SK-N-SH (cell line): ENCODE measurements at regions not wholly inside any gene's neighbourhood (a gene's known extent, or its start where the extent isn't known, plus 50 kb on each side); places are given as distances from the start of the nearest gene placed in this dataset.

ENCODE experiments used
- CTCF ChIA-PET: fragments of 300-600, 350-600 bp; formaldehyde crosslinking; extraction: SDS; loops from one replicate; lab custom pipeline; 2021; lab: Yijun Ruan, JAX
- POLR2A ChIA-PET: fragments of 350-600 bp; sonication (Branson Sonifier 250); formaldehyde crosslinking; extraction: SDS; loops from one replicate; lab custom pipeline; 2020; ENCODE audit warnings: antibody characterized with exemption, inconsistent platforms; lab: Yijun Ruan, JAX
- DNase-seq: peaks from one replicate; pipeline ENCODE4 v3.0.0; 2012
- H2AFZ ChIP-seq: fragments of 200-600 bp; sonication (generic); 2 replicates; pipeline ENCODE4 v1.8.1; 2016; ENCODE audit warnings: antibody characterized with exemption, mild to moderate bottlenecking, low read depth
- H3F3A ChIP-seq: fragments of 200-600 bp; sonication (generic); replicated peaks from 2 replicates; pipeline ENCODE3; 2016; ENCODE audit warnings: antibody characterized with exemption, mild to moderate bottlenecking; ENCODE audit not compliant: insufficient read depth
- H3K27ac ChIP-seq, 2 experiments: fragments of 200-500 bp in 1 of 2; fragments of 200-600 bp in 1 of 2; sonication (Bioruptor generic) in 1 of 2; sonication (generic), shearing (Covaris generic) in 1 of 2; 2 replicates each; pipeline versions ENCODE4 v1.5.1 to v1.6.1; 2014 to 2016; ENCODE audit warnings: low read depth in 2 of 2, inconsistent platforms in 1 of 2, low read length in 1 of 2, mild to moderate bottlenecking in 1 of 2, mixed read lengths in 1 of 2
- H3K27me3 ChIP-seq: fragments of 200-600 bp; sonication (generic), shearing (Covaris generic); 2 replicates; pipeline ENCODE4 v1.6.1; 2016; ENCODE audit warnings: mixed run types; ENCODE audit not compliant: insufficient read depth
- H3K36me3 ChIP-seq, 2 experiments: fragments of 200-500 bp in 1 of 2; fragments of 200-600 bp in 1 of 2; sonication (Bioruptor generic) in 1 of 2; sonication (generic) in 1 of 2; replicated peaks in 1 of 2; 2 replicates each; pipeline versions ENCODE3 to v1.5.1; 2014 to 2016; ENCODE audit warnings: low read length in 1 of 2, mild to moderate bottlenecking in 1 of 2; ENCODE audit not compliant: insufficient read depth in 2 of 2, control insufficient read depth in 1 of 2
- H3K4me1 ChIP-seq, 2 experiments: fragments of 200-500 bp in 1 of 2; fragments of 200-600 bp in 1 of 2; sonication (Bioruptor generic) in 1 of 2; sonication (generic), shearing (Covaris generic) in 1 of 2; 2 replicates each; pipeline versions ENCODE4 v1.5.1 to v1.6.1; 2014 to 2016; ENCODE audit warnings: low read depth in 1 of 2, low read length in 1 of 2, mixed run types in 1 of 2; ENCODE audit not compliant: insufficient read depth in 2 of 2, control insufficient read depth in 1 of 2
- H3K4me2 ChIP-seq: fragments of 200-600 bp; sonication (generic), shearing (Covaris generic); 2 replicates; pipeline ENCODE4 v1.6.1; 2017; ENCODE audit warnings: mixed run types
- H3K4me3 ChIP-seq, 2 experiments: fragments of 200-500 bp in 1 of 2; fragments of 200-600 bp in 1 of 2; sonication (Bioruptor generic) in 1 of 2; sonication (generic), shearing (Covaris generic) in 1 of 2; 2 replicates each; pipeline versions ENCODE4 v1.5.1 to v1.8.1; 2014 to 2016; ENCODE audit warnings: low read depth in 2 of 2, inconsistent platforms in 1 of 2, low read length in 1 of 2, mild to moderate bottlenecking in 1 of 2, mixed read lengths in 1 of 2, moderate library complexity in 1 of 2
- H3K79me2 ChIP-seq: fragments of 200-600 bp; sonication (generic); 2 replicates; pipeline ENCODE4 v1.8.1; 2017; ENCODE audit warnings: mild to moderate bottlenecking; ENCODE audit not compliant: insufficient read depth
- H3K9ac ChIP-seq: fragments of 200-600 bp; sonication (generic); 2 replicates; pipeline ENCODE4 v1.6.1; 2017; ENCODE audit warnings: mixed run types
- H3K9me2 ChIP-seq: fragments of 200-600 bp; sonication (generic); 2 replicates; pipeline ENCODE4 v1.6.1; 2017; ENCODE audit warnings: mixed run types
- H3K9me3 ChIP-seq: fragments of 200-600 bp; sonication (generic); 2 replicates; pipeline ENCODE4 v1.6.1; 2017; ENCODE audit warnings: mixed run types, mild to moderate bottlenecking, moderate library complexity
- H4K20me1 ChIP-seq: fragments of 200-600 bp; sonication (generic); 2 replicates; pipeline ENCODE4 v1.6.1; 2017; ENCODE audit warnings: mild to moderate bottlenecking, mixed run types; ENCODE audit not compliant: insufficient read depth
- ELF1 ChIP-seq: IDR thresholded peaks from 2 replicates; pipeline ENCODE4 v1.4.0; 2012
- EP300 ChIP-seq, 2 experiments: IDR thresholded peaks; 2 replicates each; pipeline versions ENCODE4 v1.4.0 to v1.6.1; 2012; ENCODE audit warnings: borderline replicate concordance in 1 of 2, low read depth in 1 of 2, low read length in 1 of 2
- EZH2phosphoT487 ChIP-seq: fragments of 200-600 bp; sonication (generic); IDR thresholded peaks from 2 replicates; pipeline ENCODE4 v1.6.1; 2017; ENCODE audit warnings: low read depth, mixed run types, mild to moderate bottlenecking, antibody characterized with exemption, moderate library complexity, borderline replicate concordance
- FOSL2 ChIP-seq: IDR thresholded peaks from 2 replicates; pipeline ENCODE4 v1.4.0; 2012; ENCODE audit warnings: low read depth, mild to moderate bottlenecking, moderate library complexity, borderline replicate concordance
- FOXM1 ChIP-seq: IDR thresholded peaks from 2 replicates; pipeline ENCODE4 v1.4.0; 2012; ENCODE audit warnings: low read depth, mild to moderate bottlenecking
- GATA2 ChIP-seq: sonication (generic); formaldehyde crosslinking; IDR thresholded peaks from 2 replicates; pipeline ENCODE4 v1.5.0; 2020; ENCODE audit warnings: mild to moderate bottlenecking, missing genetic modification reagents
- IRF3 ChIP-seq: fragments of 150-350 bp; IDR thresholded peaks from 2 replicates; pipeline ENCODE4 v1.6.1; 2016; ENCODE audit warnings: mild to moderate bottlenecking, low read depth, low read length
- MAX ChIP-seq: IDR thresholded peaks from 2 replicates; pipeline ENCODE4 v1.4.0; 2012; ENCODE audit warnings: low read depth
- REST ChIP-seq: IDR thresholded peaks from 2 replicates; pipeline ENCODE4 v1.6.1; 2012; ENCODE audit warnings: mild to moderate bottlenecking, low read depth, low read length, moderate library complexity
- SMC3 ChIP-seq: IDR thresholded peaks from 2 replicates; pipeline ENCODE4 v1.6.1; 2012; ENCODE audit warnings: low read depth, low read length, improper control_type of control experiment
- TAF1 ChIP-seq: IDR thresholded peaks from 2 replicates; pipeline ENCODE4 v1.6.1; 2012; ENCODE audit warnings: low read depth, mild to moderate bottlenecking, low read length, moderate library complexity, borderline replicate concordance
- TCF12 ChIP-seq: IDR thresholded peaks from 2 replicates; pipeline ENCODE4 v1.4.0; 2012
- TEAD4 ChIP-seq: IDR thresholded peaks from 2 replicates; pipeline ENCODE4 v1.4.0; 2012; ENCODE audit warnings: mild to moderate bottlenecking, borderline replicate concordance; ENCODE audit not compliant: insufficient read depth
- YY1 ChIP-seq: IDR thresholded peaks from 2 replicates; pipeline ENCODE4 v1.4.0; 2012; ENCODE audit warnings: low read depth, mild to moderate bottlenecking
- WGBS: methylation state at CpG from one replicate; pipeline ENCODE4 v1.1.6; 2017; ENCODE audit warnings: low lambda C conversion rate; 5-methylcytosine and 5-hydroxymethylcytosine counted together
- TF ChIP-seq, protein P1 (sequence below): fragments of 200-600 bp; sonication (generic); IDR thresholded peaks from 2 replicates; pipeline ENCODE4 v1.6.1; 2017; ENCODE audit warnings: antibody characterized with exemption, mild to moderate bottlenecking, moderate library complexity
- TF ChIP-seq, protein P2 (sequence below): IDR thresholded peaks from 2 replicates; pipeline ENCODE4 v1.4.0; 2012; ENCODE audit warnings: low read depth, borderline replicate concordance

- no peaks in the 10 kb centered on the region for H4K20me1 ChIP-seq
- no peak for DNase-seq
- no peaks in the 10 kb centered on the region for H3F3A ChIP-seq
- no peak overlapping the region for H2AFZ ChIP-seq
- POLR2A ChIA-PET = no interaction called here
- no peak overlapping the region for H3K9ac ChIP-seq
- no peaks in the 10 kb centered on the region for H3K4me1 ChIP-seq
- H3K4me2 ChIP-seq = no peak overlapping the region
- H3K4me3 ChIP-seq = no peak overlapping the region
- no peaks in the 10 kb centered on the region for H3K9me2 ChIP-seq
- CTCF ChIA-PET = interaction anchor here (1.0 kb wide), 1 partner anchor 191 kb away, joined by 3 read pairs; no protein-coding TSS in a partner anchor
- no peaks in the 10 kb centered on the region for H3K36me3 ChIP-seq
- H3K27me3 ChIP-seq = no peaks in the 10 kb centered on the region
- H3K27ac ChIP-seq = no peak overlapping the region
- 88% methylated on average over 8 of the region's 8 CpGs for WGBS
- H3K79me2 ChIP-seq = no peaks in the 10 kb centered on the region
- H3K9me3 ChIP-seq = no peaks in the 10 kb centered on the region
- no peak for TF ChIP-seq GATA2 (CRISPR knock-in tag)
- no peak for TF ChIP-seq IRF3
- no peak for TF ChIP-seq SMC3
These were observed 122.4 kb downstream of the DLEU7 start for GRCh38 chr13:50720861-50721671.

DNA sequence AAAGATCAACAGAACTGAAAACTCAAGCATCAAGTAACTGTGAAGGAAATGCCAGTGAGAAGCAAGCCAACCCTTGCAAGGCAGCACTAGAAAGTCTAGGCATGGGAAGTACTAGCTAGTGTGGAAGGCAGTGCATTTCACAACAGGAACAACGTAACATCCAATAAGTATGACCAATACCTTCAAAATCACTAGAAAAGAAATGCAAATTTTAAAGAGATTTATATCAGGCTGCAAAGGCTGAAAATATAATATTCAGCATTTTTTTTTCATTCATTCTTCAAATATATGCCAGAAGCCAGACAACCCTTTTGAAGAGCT, 121.9 kb downstream of the DLEU7 start:
- CTCF ChIA-PET = interaction anchor here (0.6 to 1.0 kb wide), 2 partner anchors 33 to 190 kb away, joined by 3 read pairs; no protein-coding TSS in a partner anchor
- WGBS = 81% methylated on average over 1 of the region's 1 CpG
- TF ChIP-seq TAF1 = no peak
- TF ChIP-seq GATA2 (CRISPR knock-in tag) = no peak
- no peak for TF ChIP-seq SMC3
- no peak for TF ChIP-seq TCF12
- no peak for TF ChIP-seq MAX
- TF ChIP-seq, protein P1, sequence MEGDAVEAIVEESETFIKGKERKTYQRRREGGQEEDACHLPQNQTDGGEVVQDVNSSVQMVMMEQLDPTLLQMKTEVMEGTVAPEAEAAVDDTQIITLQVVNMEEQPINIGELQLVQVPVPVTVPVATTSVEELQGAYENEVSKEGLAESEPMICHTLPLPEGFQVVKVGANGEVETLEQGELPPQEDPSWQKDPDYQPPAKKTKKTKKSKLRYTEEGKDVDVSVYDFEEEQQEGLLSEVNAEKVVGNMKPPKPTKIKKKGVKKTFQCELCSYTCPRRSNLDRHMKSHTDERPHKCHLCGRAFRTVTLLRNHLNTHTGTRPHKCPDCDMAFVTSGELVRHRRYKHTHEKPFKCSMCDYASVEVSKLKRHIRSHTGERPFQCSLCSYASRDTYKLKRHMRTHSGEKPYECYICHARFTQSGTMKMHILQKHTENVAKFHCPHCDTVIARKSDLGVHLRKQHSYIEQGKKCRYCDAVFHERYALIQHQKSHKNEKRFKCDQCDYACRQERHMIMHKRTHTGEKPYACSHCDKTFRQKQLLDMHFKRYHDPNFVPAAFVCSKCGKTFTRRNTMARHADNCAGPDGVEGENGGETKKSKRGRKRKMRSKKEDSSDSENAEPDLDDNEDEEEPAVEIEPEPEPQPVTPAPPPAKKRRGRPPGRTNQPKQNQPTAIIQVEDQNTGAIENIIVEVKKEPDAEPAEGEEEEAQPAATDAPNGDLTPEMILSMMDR = no peak
- TF ChIP-seq ELF1 = no peak
- no peak for TF ChIP-seq EZH2phosphoT487
- TF ChIP-seq FOXM1 = no peak
- no peak for TF ChIP-seq TEAD4
- no peak for TF ChIP-seq REST
- no peak for TF ChIP-seq EP300 (IDR thresholded peaks at IDR 0.05; ENCODE audit: borderline replicate concordance in 1 of 2, low read depth in 1 of 2, low read length in 1 of 2)
- TF ChIP-seq, protein P2, sequence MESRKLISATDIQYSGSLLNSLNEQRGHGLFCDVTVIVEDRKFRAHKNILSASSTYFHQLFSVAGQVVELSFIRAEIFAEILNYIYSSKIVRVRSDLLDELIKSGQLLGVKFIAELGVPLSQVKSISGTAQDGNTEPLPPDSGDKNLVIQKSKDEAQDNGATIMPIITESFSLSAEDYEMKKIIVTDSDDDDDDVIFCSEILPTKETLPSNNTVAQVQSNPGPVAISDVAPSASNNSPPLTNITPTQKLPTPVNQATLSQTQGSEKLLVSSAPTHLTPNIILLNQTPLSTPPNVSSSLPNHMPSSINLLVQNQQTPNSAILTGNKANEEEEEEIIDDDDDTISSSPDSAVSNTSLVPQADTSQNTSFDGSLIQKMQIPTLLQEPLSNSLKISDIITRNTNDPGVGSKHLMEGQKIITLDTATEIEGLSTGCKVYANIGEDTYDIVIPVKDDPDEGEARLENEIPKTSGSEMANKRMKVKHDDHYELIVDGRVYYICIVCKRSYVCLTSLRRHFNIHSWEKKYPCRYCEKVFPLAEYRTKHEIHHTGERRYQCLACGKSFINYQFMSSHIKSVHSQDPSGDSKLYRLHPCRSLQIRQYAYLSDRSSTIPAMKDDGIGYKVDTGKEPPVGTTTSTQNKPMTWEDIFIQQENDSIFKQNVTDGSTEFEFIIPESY = no peak
- no peak for TF ChIP-seq YY1
- no peak for TF ChIP-seq FOSL2

More for the DNA sequence above, 121.9 kb downstream of the DLEU7 start:
- Histone ChIP-seq H2AFZ (no peak overlapping the region), H3K36me3 (no peaks in the 10 kb centered on the region), H3K4me3 (no peak overlapping the region), H3K9ac (no peak overlapping the region), H3K4me2 (no peak overlapping the region), H3K9me2 (no peaks in the 10 kb centered on the region), H3K79me2 (no peaks in the 10 kb centered on the region), H4K20me1 (no peaks in the 10 kb centered on the region), H3K27me3 (no peaks in the 10 kb centered on the region), H3F3A (no peaks in the 10 kb centered on the region), H3K27ac (no peak overlapping the region), H3K9me3 (no peaks in the 10 kb centered on the region), H3K4me1 (no peaks in the 10 kb centered on the region)
- POLR2A ChIA-PET = no interaction called here
- no peak for DNase-seq
